ENCODE measurements at regions not wholly inside any gene's neighbourhood (a gene's known extent, or its start where the extent isn't known, plus 50 kb on each side); places are given as distances from the start of the nearest gene placed in this dataset.

GRCh38 chr4:35900286-35901243 is 343.7 kb downstream of the ARAP2 start:
- no peak overlapping the region for H2AK5ac ChIP-seq (ENCODE audit: insufficient read length, low read length)
- no peaks in the 10 kb centered on the region for H4K20me1 ChIP-seq (ENCODE audit: control insufficient read depth, insufficient read depth, insufficient read length)
- no peaks in the 10 kb centered on the region for H3K79me2 ChIP-seq (ENCODE audit: insufficient read depth, low read length)
- Mint-ChIP-seq H3K27ac (no peak overlapping the region), H3K27me3 (ENCODE audit: low read depth) (no peaks in the 10 kb centered on the region), H3K9me3 (no peaks in the 10 kb centered on the region), H3K4me3 (no peak overlapping the region), H3K36me3 (ENCODE audit: insufficient read depth in 1 of 3, low read depth in 3 of 3) (no peaks in the 10 kb centered on the region; a peak in 1 of 7 replicates), H3K4me1 (no peaks in the 10 kb centered on the region)
- H2AFZ ChIP-seq (ENCODE audit: low read length): no peak overlapping the region
- H3K23me2 ChIP-seq (ENCODE audit: insufficient read length, low read depth, low read length, poor library complexity, severe bottlenecking): no peaks in the 10 kb centered on the region
- no peak overlapping the region for H3K14ac ChIP-seq (ENCODE audit: insufficient read depth, low read length)
- no peak overlapping the region for H3K4me2 ChIP-seq (ENCODE audit: insufficient read depth, insufficient read length, low read length)
- H3K4me1 ChIP-seq (ENCODE audit: insufficient read depth, low read length): no peaks in the 10 kb centered on the region
- H3K4ac ChIP-seq (ENCODE audit: low read depth, low read length): no peak overlapping the region
- no peak overlapping the region for H3K18ac ChIP-seq (ENCODE audit: insufficient read length, low read depth, low read length)
- no peak overlapping the region for H3T11ph ChIP-seq (ENCODE audit: low read length)
- no peak overlapping the region for H2BK12ac ChIP-seq (ENCODE audit: insufficient read length, low read depth, low read length)
- H3K27ac ChIP-seq (ENCODE audit: insufficient read length, low read depth, low read length): no peak overlapping the region
- H2BK120ac ChIP-seq (ENCODE audit: low read depth, low read length, poor library complexity, severe bottlenecking): no peak overlapping the region
- no peak overlapping the region for H2BK5ac ChIP-seq (ENCODE audit: insufficient read length, low read length)
- H3K9ac ChIP-seq (ENCODE audit: extremely low read depth, insufficient read length, low read length): no peak overlapping the region
- no CpG with 5 or more reads among the region's 10 CpGs for WGBS (ENCODE audit: extremely low coverage, insufficient read length, low lambda C conversion rate)
- H2BK20ac ChIP-seq (ENCODE audit: low read depth, low read length, poor library complexity, severe bottlenecking): no peak overlapping the region
- no peak overlapping the region for H4K5ac ChIP-seq (ENCODE audit: insufficient read length, low read depth, low read length)
- no peak overlapping the region for H4K91ac ChIP-seq (ENCODE audit: insufficient read length, low read depth, low read length)
- H2BK15ac ChIP-seq (ENCODE audit: low read depth, low read length): no peak overlapping the region
- no peak overlapping the region for H3K23ac ChIP-seq (ENCODE audit: insufficient read length, low read depth, low read length)
- no peaks in the 10 kb centered on the region for H3K27me3 ChIP-seq (ENCODE audit: insufficient read depth, low read length)
- no peak overlapping the region for H4K8ac ChIP-seq (replicated peaks; ENCODE audit: insufficient read length, low read depth, low read length)
- DNase-seq: no peak
- no peaks in the 10 kb centered on the region for H3K9me3 ChIP-seq (ENCODE audit: control insufficient read depth, low read depth, low read length)
- TF ChIP-seq, protein P1, sequence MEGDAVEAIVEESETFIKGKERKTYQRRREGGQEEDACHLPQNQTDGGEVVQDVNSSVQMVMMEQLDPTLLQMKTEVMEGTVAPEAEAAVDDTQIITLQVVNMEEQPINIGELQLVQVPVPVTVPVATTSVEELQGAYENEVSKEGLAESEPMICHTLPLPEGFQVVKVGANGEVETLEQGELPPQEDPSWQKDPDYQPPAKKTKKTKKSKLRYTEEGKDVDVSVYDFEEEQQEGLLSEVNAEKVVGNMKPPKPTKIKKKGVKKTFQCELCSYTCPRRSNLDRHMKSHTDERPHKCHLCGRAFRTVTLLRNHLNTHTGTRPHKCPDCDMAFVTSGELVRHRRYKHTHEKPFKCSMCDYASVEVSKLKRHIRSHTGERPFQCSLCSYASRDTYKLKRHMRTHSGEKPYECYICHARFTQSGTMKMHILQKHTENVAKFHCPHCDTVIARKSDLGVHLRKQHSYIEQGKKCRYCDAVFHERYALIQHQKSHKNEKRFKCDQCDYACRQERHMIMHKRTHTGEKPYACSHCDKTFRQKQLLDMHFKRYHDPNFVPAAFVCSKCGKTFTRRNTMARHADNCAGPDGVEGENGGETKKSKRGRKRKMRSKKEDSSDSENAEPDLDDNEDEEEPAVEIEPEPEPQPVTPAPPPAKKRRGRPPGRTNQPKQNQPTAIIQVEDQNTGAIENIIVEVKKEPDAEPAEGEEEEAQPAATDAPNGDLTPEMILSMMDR (conservative IDR thresholded peaks at IDR 0.05): no peak
- H3K56ac ChIP-seq (ENCODE audit: insufficient read length, low read depth, low read length): no peak overlapping the region
- H3K79me1 ChIP-seq (ENCODE audit: insufficient read depth, low read depth, low read length, poor library complexity, severe bottlenecking): no peaks in the 10 kb centered on the region

Measured in H9 (cell line).